ENCODE measurements at regions not wholly inside any gene's neighbourhood (a gene's known extent, or its start where the extent isn't known, plus 50 kb on each side); places are given as distances from the start of the nearest gene placed in this dataset.

GRCh38 chr4:53899586-53900270, 164.7 kb downstream of the CHIC2 start:
- ChIA-PET POLR2A (ENCODE audit: low non-redundant PET) (no interaction called here), CTCF (no interaction called here)
- Histone ChIP-seq H3K9me3 (ENCODE audit: low read depth, low read length, poor library complexity, severe bottlenecking) (no peaks in the 10 kb centered on the region), H3K4me1 (ENCODE audit: insufficient read depth, low read length, poor library complexity, severe bottlenecking) (no peaks in the 10 kb centered on the region), H3K27me3 (replicated peaks; ENCODE audit: insufficient read depth, low read depth, low read length, poor library complexity) (no peaks in the 10 kb centered on the region), H3K4me3 (ENCODE audit: low read depth, low read length, poor library complexity, severe bottlenecking) (no peak overlapping the region), H3K27ac (ENCODE audit: low read depth, low read length, poor library complexity, severe bottlenecking) (no peak overlapping the region), H3K36me3 (ENCODE audit: insufficient read depth, low read length, poor library complexity, severe bottlenecking) (no peaks in the 10 kb centered on the region)
- intact Hi-C loops (cut with micrococcal nuclease; ENCODE audit: unreplicated experiment) = loop anchor here (10.0 kb wide), 1 partner anchor 585 kb away; no protein-coding TSS in a partner anchor
- DNase-seq (ENCODE audit: low spot score) = no peak
- TF ChIP-seq EZH2 (IDR thresholded peaks at IDR 0.05; ENCODE audit: borderline replicate concordance, low read depth, low read length, poor library complexity, severe bottlenecking) (no peak), CTCF (conservative IDR thresholded peaks at IDR 0.05; ENCODE audit: low read depth, low read length) (no peak)
- no TSS peak for BruUV-seq (replicated peaks)

- intact Hi-C loops (cut with micrococcal nuclease; ENCODE audit: unreplicated experiment) = no loop called here
- CTCF ChIA-PET = no interaction called here
- Histone ChIP-seq H3K36me3 (ENCODE audit: insufficient read depth, low read length, poor library complexity, severe bottlenecking) (no peaks in the 10 kb centered on the region), H3K4me3 (ENCODE audit: low read depth, low read length, poor library complexity, severe bottlenecking) (no peak overlapping the region), H3K27ac (ENCODE audit: low read depth, low read length, poor library complexity, severe bottlenecking) (no peak overlapping the region), H3K4me1 (ENCODE audit: insufficient read depth, low read length, poor library complexity, severe bottlenecking) (no peaks in the 10 kb centered on the region), H3K27me3 (replicated peaks; ENCODE audit: insufficient read depth, low read depth, low read length, poor library complexity) (no peaks in the 10 kb centered on the region), H3K9me3 (ENCODE audit: low read depth, low read length, poor library complexity, severe bottlenecking) (no peaks in the 10 kb centered on the region)
- BruUV-seq (replicated peaks) = no TSS peak
- POLR2A ChIA-PET (ENCODE audit: low non-redundant PET) = no interaction called here
- DNase-seq (ENCODE audit: low spot score) = no peak
- TF ChIP-seq CTCF (conservative IDR thresholded peaks at IDR 0.05; ENCODE audit: low read depth, low read length) (no peak), EZH2 (IDR thresholded peaks at IDR 0.05; ENCODE audit: borderline replicate concordance, low read depth, low read length, poor library complexity, severe bottlenecking) (no peak)
These were observed 169.3 kb downstream of the CHIC2 start for GRCh38 chr4:53895137-53895536.

- CTCF ChIA-PET = no interaction called here
- TF ChIP-seq EZH2 (IDR thresholded peaks at IDR 0.05; ENCODE audit: borderline replicate concordance, low read depth, low read length, poor library complexity, severe bottlenecking) (no peak), CTCF (conservative IDR thresholded peaks at IDR 0.05; ENCODE audit: low read depth, low read length) (no peak)
- BruUV-seq (replicated peaks) = no TSS peak
- H3K4me1 ChIP-seq (ENCODE audit: insufficient read depth, low read length, poor library complexity, severe bottlenecking) = no peaks in the 10 kb centered on the region
- no peaks in the 10 kb centered on the region for H3K9me3 ChIP-seq (ENCODE audit: low read depth, low read length, poor library complexity, severe bottlenecking)
- DNase-seq (ENCODE audit: low spot score) = no peak
- H3K4me3 ChIP-seq (ENCODE audit: low read depth, low read length, poor library complexity, severe bottlenecking) = no peak overlapping the region
- no peaks in the 10 kb centered on the region for H3K36me3 ChIP-seq (ENCODE audit: insufficient read depth, low read length, poor library complexity, severe bottlenecking)
- no peaks in the 10 kb centered on the region for H3K27me3 ChIP-seq (replicated peaks; ENCODE audit: insufficient read depth, low read depth, low read length, poor library complexity)
- intact Hi-C loops (cut with micrococcal nuclease; ENCODE audit: unreplicated experiment) = no loop called here
- H3K27ac ChIP-seq (ENCODE audit: low read depth, low read length, poor library complexity, severe bottlenecking) = no peak overlapping the region
- POLR2A ChIA-PET (ENCODE audit: low non-redundant PET) = no interaction called here
These were observed 173.9 kb downstream of the CHIC2 start for GRCh38 chr4:53890461-53890860.
